GM12878 (cell line): ENCODE measurements at regions not wholly inside any gene's neighbourhood (a gene's known extent, or its start where the extent isn't known, plus 50 kb on each side); places are given as distances from the start of the nearest gene placed in this dataset.

Experiments used
- ATAC-seq: fragments of 200-7000 bp; cut with Tn5 transposase; 3 replicates; pipeline ENCODE4 v1.9.1; 2020; ENCODE audit warnings: mild to moderate bottlenecking, moderate library complexity
- BruUV-seq: library from RNA; stranded (reverse); fragments of 400-500 nt; replicated peaks from 2 replicates; lab custom pipeline; 2021; lab: Mats Ljungman, UMichigan
- CTCF ChIA-PET: fragments of 300-600 bp; sonication (Branson Sonifier 250); formaldehyde crosslinking; extraction: SDS; loops from one replicate; lab custom pipeline; 2021; ENCODE audit warnings: inconsistent platforms; lab: Yijun Ruan, JAX
- POLR2A ChIA-PET: fragments of 350-600 bp; formaldehyde crosslinking; extraction: SDS; loops from one replicate; lab custom pipeline; 2021; ENCODE audit warnings: inconsistent platforms; lab: Charles Lee
- RAD21 ChIA-PET: fragments of 300-600 bp; sonication (Branson Sonifier 250); formaldehyde crosslinking; loops from one replicate; lab custom pipeline; 2023; ENCODE audit warnings: antibody characterized with exemption; ENCODE audit not compliant: unreplicated experiment; lab: Charles Lee
- SMC1A ChIA-PET: fragments of 300-600 bp; sonication (Branson Sonifier 250); formaldehyde crosslinking; loops from one replicate; lab custom pipeline; 2023; ENCODE audit not compliant: unreplicated experiment, uncharacterized antibody; lab: Charles Lee
- DNase-seq: peaks from one replicate; pipeline ENCODE4 v3.0.0-alpha.2; 2011; ENCODE audit warnings: low read depth, low spot score
- FAIRE-seq: peaks from 3 replicates; lab custom pipeline; 2011; peaks lifted over from hg19 to GRCh38; lab: Jason Lieb, UNC
- H2AFZ ChIP-seq: 2 replicates; pipeline ENCODE4 v1.6.0; 2011; ENCODE audit warnings: low read depth, low read length, control low read depth; ENCODE audit not compliant: control insufficient read depth
- H3K27ac ChIP-seq: 2 replicates; pipeline ENCODE4 v1.5.1; 2011; ENCODE audit warnings: control low read depth; ENCODE audit not compliant: control insufficient read depth, insufficient read depth
- H3K27me3 ChIP-seq, 2 experiments: replicated peaks in 1 of 2; 2 replicates each; pipeline versions ENCODE4 v1.6.0 to v1.6.1; 2011; ENCODE audit warnings: low read length in 1 of 2; ENCODE audit not compliant: control insufficient read depth in 2 of 2, insufficient read depth in 2 of 2
- H3K36me3 ChIP-seq, 2 experiments: 2 replicates each; pipeline ENCODE4 v1.5.1; 2011; ENCODE audit warnings: low read length in 1 of 2; ENCODE audit not compliant: control insufficient read depth in 2 of 2, insufficient read depth in 2 of 2
- H3K4me1 ChIP-seq: 2 replicates; pipeline ENCODE4 v1.6.1; 2011; ENCODE audit warnings: mild to moderate bottlenecking, low read length, moderate library complexity, mixed read lengths; ENCODE audit not compliant: control insufficient read depth, insufficient read depth
- H3K4me2 ChIP-seq: 2 replicates; pipeline ENCODE4 v1.6.0; 2011; ENCODE audit warnings: control low read depth; ENCODE audit not compliant: control insufficient read depth, insufficient read depth
- H3K4me3 ChIP-seq: fragments of 200-600 bp; sonication (generic); 2 replicates; pipeline ENCODE4 v1.5.1; 2016
- H3K79me2 ChIP-seq: 2 replicates; pipeline ENCODE4 v1.6.0; 2011; ENCODE audit warnings: low read length; ENCODE audit not compliant: control insufficient read depth, insufficient read depth
- H3K9ac ChIP-seq: 2 replicates; pipeline ENCODE4 v1.8.0; 2011; ENCODE audit warnings: low read length, control low read depth, mixed read lengths; ENCODE audit not compliant: control insufficient read depth, insufficient read depth
- H3K9me3 ChIP-seq: replicated peaks from 3 replicates; pipeline ENCODE4 v1.5.1; 2011; ENCODE audit warnings: mild to moderate bottlenecking, low read length; ENCODE audit not compliant: control insufficient read depth, insufficient read depth
- H4K20me1 ChIP-seq: 2 replicates; pipeline ENCODE4 v1.6.0; 2011; ENCODE audit not compliant: control insufficient read depth, insufficient read depth
- BHLHE40 ChIP-seq, 2 experiments: fragments of 450-650 bp in 1 of 2; IDR thresholded peaks; 2 replicates each; pipeline ENCODE4 v1.6.1; 2011 to 2017; ENCODE audit warnings: low read depth in 2 of 2, borderline replicate concordance in 1 of 2, improper control_type of control experiment in 1 of 2, low read length in 1 of 2, mild to moderate bottlenecking in 1 of 2
- BRCA1 ChIP-seq: IDR thresholded peaks from 2 replicates; pipeline ENCODE4 v1.6.1; 2011; ENCODE audit warnings: low read depth, low read length, improper control_type of control experiment
- ETV6 ChIP-seq, 2 experiments: fragments of 450-650 bp in 1 of 2; IDR thresholded peaks in 1 of 2; conservative IDR thresholded peaks in 1 of 2; 2 replicates each; pipeline ENCODE4 v1.6.1; 2014; ENCODE audit warnings: antibody characterized with exemption in 1 of 2, borderline replicate concordance in 1 of 2, low read depth in 1 of 2, mild to moderate bottlenecking in 1 of 2, moderate library complexity in 1 of 2
- HDAC2 ChIP-seq: fragments of 200-600 bp; sonication (generic); IDR thresholded peaks from 2 replicates; pipeline ENCODE4 v1.6.1; 2017
- IKZF1 ChIP-seq: fragments of 450-650 bp; conservative IDR thresholded peaks from 2 replicates; pipeline ENCODE4 v1.6.1; 2017; ENCODE audit warnings: antibody characterized with exemption, mild to moderate bottlenecking
- JUNB ChIP-seq: IDR thresholded peaks from 2 replicates; pipeline ENCODE4 v1.6.1; 2016; ENCODE audit warnings: antibody characterized with exemption, mild to moderate bottlenecking
- MEF2B ChIP-seq: fragments of 450-650 bp; IDR thresholded peaks from 2 replicates; pipeline ENCODE4 v1.6.1; 2018; ENCODE audit warnings: mild to moderate bottlenecking, moderate library complexity; ENCODE audit not compliant: partially characterized antibody, poor library complexity, severe bottlenecking
- MTA3 ChIP-seq: IDR thresholded peaks from 2 replicates; pipeline ENCODE4 v1.6.1; 2012; ENCODE audit warnings: low read length, inconsistent platforms, borderline replicate concordance
- RAD51 ChIP-seq: fragments of 450-650 bp; IDR thresholded peaks from 2 replicates; pipeline ENCODE4 v1.6.1; 2016; ENCODE audit warnings: moderate library complexity, mild to moderate bottlenecking, inconsistent platforms
- RB1 ChIP-seq: fragments of 450-650 bp; formaldehyde crosslinking; IDR thresholded peaks from 2 replicates; pipeline ENCODE4 v1.6.1; 2017; ENCODE audit warnings: mild to moderate bottlenecking, borderline replicate concordance
- RUNX3 ChIP-seq: IDR thresholded peaks from 2 replicates; pipeline ENCODE4 v1.6.1; 2012; ENCODE audit warnings: low read length, inconsistent platforms
- SMAD1 ChIP-seq: fragments of 450-650 bp; IDR thresholded peaks from 2 replicates; pipeline ENCODE4 v1.6.1; 2018; ENCODE audit warnings: mild to moderate bottlenecking, low read depth; ENCODE audit not compliant: partially characterized antibody
- ZNF217 ChIP-seq: fragments of 450-650 bp; IDR thresholded peaks from 2 replicates; pipeline ENCODE4 v1.6.1; 2017; ENCODE audit warnings: antibody characterized with exemption, mild to moderate bottlenecking
- WGBS: methylation state at CpG from one replicate; pipeline ENCODE4 v1.1.6; 2016; ENCODE audit warnings: low lambda C conversion rate; ENCODE audit not compliant: insufficient replicate concordance, insufficient coverage; ENCODE audit errors: missing lambda C conversion rate; 5-methylcytosine and 5-hydroxymethylcytosine counted together
- in situ Hi-C: fragments of 300-500 bp; cut with MboI; formaldehyde crosslinking; loops from 9 replicates; pipeline ENCODE4 v1.14.3; 2018; ENCODE audit warnings: mixed read lengths
- intact Hi-C: fragments of 100-400 bp; cut with micrococcal nuclease; formaldehyde crosslinking; loops from one replicate; pipeline ENCODE4 v1.14.2; 2022; ENCODE audit not compliant: unreplicated experiment
- TF ChIP-seq, protein P1 (sequence below): IDR thresholded peaks from 2 replicates; pipeline ENCODE4 v1.6.1; 2012; ENCODE audit warnings: low read depth, low read length, improper control_type of control experiment
- TF ChIP-seq, protein P2 (sequence below): fragments of 450-650 bp; formaldehyde crosslinking; IDR thresholded peaks from 2 replicates; pipeline ENCODE4 v1.4.0; 2020; ENCODE audit warnings: mild to moderate bottlenecking, moderate library complexity
- TF ChIP-seq, protein P3 (sequence below): IDR thresholded peaks from 2 replicates; pipeline ENCODE4 v1.6.1; 2012; ENCODE audit warnings: low read length, inconsistent platforms

DNA sequence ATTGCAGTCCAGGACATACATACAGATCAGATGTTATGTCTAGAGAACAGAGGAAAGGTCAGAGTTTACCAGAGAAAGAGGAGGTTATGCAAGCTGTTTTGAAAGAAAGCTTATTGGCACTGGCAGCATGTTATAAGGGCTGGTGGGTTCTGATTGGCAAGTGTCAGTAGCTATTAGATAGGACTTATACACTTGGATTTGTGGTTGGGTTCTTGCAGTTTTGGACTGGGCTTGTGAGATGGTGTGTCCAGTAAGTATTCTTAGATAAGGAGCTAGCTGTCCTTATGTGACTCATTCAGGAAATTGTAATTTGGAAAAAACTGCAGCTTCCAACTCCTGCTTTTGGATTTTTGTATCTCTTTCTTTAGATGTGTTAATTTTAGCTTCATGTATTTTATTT is 130.7 kb upstream of the NAMPT start:
- FAIRE-seq (no peak), ATAC-seq (no peak)
- BruUV-seq: no TSS peak

DNA sequence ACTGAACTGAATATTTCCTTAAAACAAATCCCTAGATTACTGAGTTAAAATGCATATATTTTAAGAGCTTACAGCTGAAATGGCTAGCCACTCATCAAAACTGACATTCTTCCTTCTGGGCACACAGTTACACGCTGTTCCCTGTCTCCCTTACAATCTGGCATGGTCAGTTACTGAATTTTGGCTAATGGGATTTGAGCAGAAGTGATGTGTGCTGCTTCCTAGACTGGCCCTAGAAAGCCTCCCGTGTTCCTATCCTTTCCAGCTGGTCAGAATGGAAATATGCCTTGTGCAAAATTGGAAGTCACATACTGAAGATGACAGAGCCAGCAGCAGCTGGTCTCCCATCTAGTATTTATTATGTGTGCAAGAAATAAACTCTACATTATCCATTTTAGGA is 128.7 kb upstream of the NAMPT start:
- Histone ChIP-seq H3K27me3 (no peaks in the 10 kb centered on the region), H3K27ac (no peak overlapping the region), H3K9ac (no peak overlapping the region), H3K4me1 (no peaks in the 10 kb centered on the region), H3K9me3 (peaks cover 3% of the 10 kb centered on the region; the same call in 2 of the 3 replicates), H3K79me2 (no peaks in the 10 kb centered on the region), H3K4me2 (no peak overlapping the region), H4K20me1 (no peaks in the 10 kb centered on the region), H3K36me3 (no peaks in the 10 kb centered on the region), H3K4me3 (no peak overlapping the region), H2AFZ (no peak overlapping the region)
- ChIA-PET CTCF (interaction anchor here (0.9 to 1.1 kb wide), 2 partner anchors 22 to 236 kb away, joined by 3 to 5 read pairs; no protein-coding TSS in a partner anchor), POLR2A (no interaction called here), RAD21 (no interaction called here), SMC1A (interaction anchor here (0.9 to 2.4 kb wide), 5 partner anchors 10 to 55 kb away, joined by 3 to 11 read pairs (median 4); no protein-coding TSS in a partner anchor)
- in situ Hi-C loops (no loop called here), intact Hi-C loops (no loop called here)
- FAIRE-seq: no peak
- no peak for ATAC-seq
- 58% methylated on average over 2 of the region's 2 CpGs for WGBS
- BruUV-seq: no TSS peak
- DNase-seq: no peak
- TF ChIP-seq BHLHE40 (IDR thresholded peaks at IDR 0.05; ENCODE audit: borderline replicate concordance in 1 of 2, low read depth in 2 of 2, low read length in 1 of 2): no peak
- no peak for TF ChIP-seq SMAD1
- no peak for TF ChIP-seq MTA3
- no peak for TF ChIP-seq HDAC2
- no peak for TF ChIP-seq MEF2B
- TF ChIP-seq, protein P1, sequence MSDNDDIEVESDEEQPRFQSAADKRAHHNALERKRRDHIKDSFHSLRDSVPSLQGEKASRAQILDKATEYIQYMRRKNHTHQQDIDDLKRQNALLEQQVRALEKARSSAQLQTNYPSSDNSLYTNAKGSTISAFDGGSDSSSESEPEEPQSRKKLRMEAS: no peak
- TF ChIP-seq RAD51: no peak
- TF ChIP-seq RUNX3: no peak
- TF ChIP-seq, protein P2, sequence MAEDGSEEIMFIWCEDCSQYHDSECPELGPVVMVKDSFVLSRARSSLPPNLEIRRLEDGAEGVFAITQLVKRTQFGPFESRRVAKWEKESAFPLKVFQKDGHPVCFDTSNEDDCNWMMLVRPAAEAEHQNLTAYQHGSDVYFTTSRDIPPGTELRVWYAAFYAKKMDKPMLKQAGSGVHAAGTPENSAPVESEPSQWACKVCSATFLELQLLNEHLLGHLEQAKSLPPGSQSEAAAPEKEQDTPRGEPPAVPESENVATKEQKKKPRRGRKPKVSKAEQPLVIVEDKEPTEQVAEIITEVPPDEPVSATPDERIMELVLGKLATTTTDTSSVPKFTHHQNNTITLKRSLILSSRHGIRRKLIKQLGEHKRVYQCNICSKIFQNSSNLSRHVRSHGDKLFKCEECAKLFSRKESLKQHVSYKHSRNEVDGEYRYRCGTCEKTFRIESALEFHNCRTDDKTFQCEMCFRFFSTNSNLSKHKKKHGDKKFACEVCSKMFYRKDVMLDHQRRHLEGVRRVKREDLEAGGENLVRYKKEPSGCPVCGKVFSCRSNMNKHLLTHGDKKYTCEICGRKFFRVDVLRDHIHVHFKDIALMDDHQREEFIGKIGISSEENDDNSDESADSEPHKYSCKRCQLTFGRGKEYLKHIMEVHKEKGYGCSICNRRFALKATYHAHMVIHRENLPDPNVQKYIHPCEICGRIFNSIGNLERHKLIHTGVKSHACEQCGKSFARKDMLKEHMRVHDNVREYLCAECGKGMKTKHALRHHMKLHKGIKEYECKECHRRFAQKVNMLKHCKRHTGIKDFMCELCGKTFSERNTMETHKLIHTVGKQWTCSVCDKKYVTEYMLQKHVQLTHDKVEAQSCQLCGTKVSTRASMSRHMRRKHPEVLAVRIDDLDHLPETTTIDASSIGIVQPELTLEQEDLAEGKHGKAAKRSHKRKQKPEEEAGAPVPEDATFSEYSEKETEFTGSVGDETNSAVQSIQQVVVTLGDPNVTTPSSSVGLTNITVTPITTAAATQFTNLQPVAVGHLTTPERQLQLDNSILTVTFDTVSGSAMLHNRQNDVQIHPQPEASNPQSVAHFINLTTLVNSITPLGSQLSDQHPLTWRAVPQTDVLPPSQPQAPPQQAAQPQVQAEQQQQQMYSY: no peak
- TF ChIP-seq, protein P3, sequence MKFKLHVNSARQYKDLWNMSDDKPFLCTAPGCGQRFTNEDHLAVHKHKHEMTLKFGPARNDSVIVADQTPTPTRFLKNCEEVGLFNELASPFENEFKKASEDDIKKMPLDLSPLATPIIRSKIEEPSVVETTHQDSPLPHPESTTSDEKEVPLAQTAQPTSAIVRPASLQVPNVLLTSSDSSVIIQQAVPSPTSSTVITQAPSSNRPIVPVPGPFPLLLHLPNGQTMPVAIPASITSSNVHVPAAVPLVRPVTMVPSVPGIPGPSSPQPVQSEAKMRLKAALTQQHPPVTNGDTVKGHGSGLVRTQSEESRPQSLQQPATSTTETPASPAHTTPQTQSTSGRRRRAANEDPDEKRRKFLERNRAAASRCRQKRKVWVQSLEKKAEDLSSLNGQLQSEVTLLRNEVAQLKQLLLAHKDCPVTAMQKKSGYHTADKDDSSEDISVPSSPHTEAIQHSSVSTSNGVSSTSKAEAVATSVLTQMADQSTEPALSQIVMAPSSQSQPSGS: no peak
- TF ChIP-seq JUNB: no peak

More for the DNA sequence above, 130.7 kb upstream of the NAMPT start:
- no peak for TF ChIP-seq BRCA1
- TF ChIP-seq ETV6 (conservative IDR thresholded peaks at IDR 0.05 in 1 of 2, IDR thresholded peaks at IDR 0.05 in 1 of 2; ENCODE audit: borderline replicate concordance in 1 of 2, low read depth in 1 of 2): no peak
- no peak for TF ChIP-seq ZNF217
- TF ChIP-seq RB1: no peak
- no peak for TF ChIP-seq IKZF1
- Histone ChIP-seq H3K27me3 (no peaks in the 10 kb centered on the region), H3K4me3 (no peak overlapping the region), H3K9ac (no peak overlapping the region), H3K79me2 (no peaks in the 10 kb centered on the region), H3K9me3 (peaks cover 3% of the 10 kb centered on the region; the same call in 2 of the 3 replicates), H4K20me1 (no peaks in the 10 kb centered on the region), H3K27ac (no peak overlapping the region), H3K4me2 (no peak overlapping the region), H3K4me1 (no peaks in the 10 kb centered on the region), H2AFZ (no peak overlapping the region), H3K36me3 (no peaks in the 10 kb centered on the region)
- intact Hi-C loops: no loop called here
- in situ Hi-C loops: no loop called here
- ChIA-PET CTCF (interaction anchor here (0.8 to 1.7 kb wide), 7 partner anchors 8 to 237 kb away, joined by 3 to 6 read pairs (median 4); no protein-coding TSS in a partner anchor), POLR2A (interaction anchor here (0.6 kb wide), 1 partner anchor 128 kb away, joined by 3 read pairs; no protein-coding TSS in a partner anchor), RAD21 (interaction anchor here (0.6 to 1.7 kb wide), 5 partner anchors 10 to 130 kb away, joined by 3 to 7 read pairs (median 3); partner anchors contain the start of gene NAMPT), SMC1A (interaction anchor here (0.6 to 3.0 kb wide), 8 partner anchors 9 to 145 kb away, joined by 3 to 16 read pairs (median 6); no protein-coding TSS in a partner anchor)
- no peak for DNase-seq
